DND-41 (cell line): ENCODE measurements at regions not wholly inside any gene's neighbourhood (a gene's known extent, or its start where the extent isn't known, plus 50 kb on each side); places are given as distances from the start of the nearest gene placed in this dataset.

Experiments used
- CTCF ChIP-seq: IDR thresholded peaks from 2 replicates; pipeline ENCODE4 v1.5.1; 2012; ENCODE audit warnings: borderline replicate concordance, low read length, moderate library complexity, mild to moderate bottlenecking; ENCODE audit not compliant: poor library complexity, severe bottlenecking; ENCODE audit errors: extremely low read depth
- EZH2 ChIP-seq: IDR thresholded peaks from 3 replicates; pipeline ENCODE4 v1.6.1; 2012; ENCODE audit warnings: borderline replicate concordance, low read depth, mild to moderate bottlenecking, moderate library complexity, low read length, inconsistent platforms; ENCODE audit not compliant: severe bottlenecking

GRCh38 chr22:48226026-48227013, 1463.9 kb downstream of the TBC1D22A start:
- TF ChIP-seq CTCF (no peak), EZH2 (no peak)
